GM19397 (cell line): ENCODE measurements at regions not wholly inside any gene's neighbourhood (a gene's known extent, or its start where the extent isn't known, plus 50 kb on each side); places are given as distances from the start of the nearest gene placed in this dataset.

ENCODE experiments used
- ATAC-seq: cut with Tn5 transposase; IDR thresholded peaks from one replicate; pipeline ENCODE4 v1.9.1; 2021; ENCODE audit warnings: mild to moderate bottlenecking, moderate library complexity; ENCODE audit not compliant: unreplicated experiment

DNA sequence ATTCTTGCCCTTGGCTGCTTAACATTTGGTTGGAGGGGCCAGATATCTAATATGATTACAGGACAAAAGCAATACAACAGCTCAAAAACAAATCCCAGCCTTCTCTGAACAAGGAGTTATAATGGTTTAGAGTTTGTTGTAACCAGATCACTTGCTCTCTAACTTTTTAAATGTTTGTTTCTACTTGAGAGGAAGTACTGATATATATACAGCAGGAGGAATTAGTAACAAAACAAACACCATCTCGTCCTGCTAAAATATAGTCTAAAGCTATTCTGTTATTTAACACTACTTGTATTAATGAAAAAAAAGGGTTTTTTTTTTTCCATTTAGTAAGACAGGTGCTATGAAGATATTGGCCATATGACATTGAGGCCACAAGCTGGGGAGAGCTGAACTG, 60.9 kb upstream of the TMEM17 start:
- no peak for ATAC-seq

DNA sequence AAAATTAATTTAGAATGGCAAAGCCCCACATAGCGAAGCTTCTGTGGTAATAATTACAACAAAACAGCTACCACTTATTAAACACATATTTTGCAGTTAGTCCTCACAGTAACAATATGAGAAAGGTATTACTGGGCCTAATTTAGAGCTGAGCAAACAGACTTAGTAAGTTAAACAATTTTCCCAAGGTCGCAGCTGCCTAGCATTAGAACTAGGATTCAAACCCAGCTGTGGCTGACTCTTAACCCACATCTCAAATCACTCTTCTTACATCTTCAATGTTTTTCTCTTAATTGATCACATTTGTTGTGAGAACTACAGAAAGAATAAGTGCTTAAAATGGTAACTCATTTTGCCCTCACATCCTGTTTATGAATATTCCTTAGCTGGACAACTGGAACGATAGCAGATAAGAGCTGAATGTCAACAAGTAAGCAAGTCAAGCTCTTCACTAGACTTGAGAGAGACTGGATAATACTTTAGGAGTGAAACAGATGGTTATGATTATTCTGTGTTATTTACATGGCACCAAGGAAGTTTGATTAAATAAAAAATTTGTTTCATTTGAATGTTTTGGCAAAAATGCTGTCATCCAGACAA, 59.4 kb upstream of the TMEM17 start:
- ATAC-seq, result no peak

DNA sequence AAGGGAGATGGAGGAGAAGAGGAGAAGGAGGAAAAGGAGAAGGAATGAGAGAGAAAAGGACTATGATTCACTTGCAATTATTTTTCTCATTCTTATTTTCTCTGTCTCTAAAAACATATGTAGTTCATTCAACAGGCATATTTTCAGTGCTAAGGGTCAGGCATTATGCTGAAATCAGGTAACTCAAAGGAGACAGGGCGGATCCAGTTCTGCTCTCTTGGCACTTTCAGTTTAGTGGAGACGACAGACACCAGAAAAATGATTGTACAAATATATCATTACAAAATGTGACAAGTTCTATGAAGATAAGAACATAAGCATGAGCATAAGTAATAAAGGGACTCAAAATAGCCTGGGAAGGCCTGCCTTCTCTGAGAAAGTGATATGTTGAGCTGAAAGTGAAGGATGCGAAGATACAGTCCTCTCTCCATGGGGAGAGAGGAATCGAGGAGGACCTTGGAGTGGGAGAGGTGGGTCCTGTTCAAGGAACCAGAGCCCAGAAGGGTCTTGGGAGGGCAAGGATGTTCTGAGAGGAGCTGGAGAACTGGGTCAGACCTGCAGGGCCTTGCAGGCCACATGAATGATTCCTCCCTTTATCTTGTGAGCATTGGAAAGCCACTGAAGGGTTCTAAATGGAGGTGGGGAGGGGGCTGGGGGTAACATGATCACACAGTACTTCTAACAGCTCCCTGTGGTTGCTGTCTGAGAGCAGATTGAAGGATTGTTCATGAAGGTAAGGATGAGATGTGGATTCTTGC, 58.6 kb upstream of the TMEM17 start:
- ATAC-seq, result no peak

DNA sequence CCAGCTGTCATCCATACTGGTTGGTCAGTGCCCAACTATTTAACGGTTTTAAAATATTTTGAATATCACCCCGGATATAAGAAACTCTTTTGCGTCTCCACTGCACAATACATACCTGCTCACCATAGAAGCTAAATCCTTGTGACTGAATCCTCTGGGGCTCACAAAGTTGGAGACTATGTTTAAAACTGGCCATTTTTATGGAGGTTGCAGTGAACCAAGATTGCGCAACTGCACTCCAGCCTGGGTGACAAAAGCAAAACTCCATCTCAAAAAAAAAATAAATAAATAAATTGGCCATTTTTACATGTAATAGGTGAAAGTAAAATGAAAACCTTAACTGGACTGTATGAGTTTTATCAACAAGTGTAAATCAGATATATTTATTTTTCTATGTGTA, 55.6 kb upstream of the TMEM17 start:
- ATAC-seq, result no peak

DNA sequence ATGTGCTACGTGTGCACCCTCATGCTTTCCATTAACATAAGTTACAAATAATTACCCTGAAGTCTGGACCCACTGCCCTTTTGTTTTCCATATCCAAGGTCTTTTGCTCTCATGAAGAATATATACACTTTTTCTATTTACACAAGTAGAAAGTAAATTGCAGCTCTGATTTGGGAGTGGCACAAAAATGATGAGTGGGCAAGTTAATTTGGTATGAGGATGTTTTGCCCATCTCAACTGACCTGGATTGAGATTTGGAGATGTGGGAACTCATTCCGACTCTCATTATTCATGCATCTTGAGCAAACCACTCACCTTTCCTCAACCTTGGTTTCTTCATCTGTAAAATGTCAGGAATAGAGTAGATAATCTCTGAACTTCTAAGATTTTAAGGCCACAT, 53.6 kb upstream of the TMEM17 start:
- no peak for ATAC-seq

DNA sequence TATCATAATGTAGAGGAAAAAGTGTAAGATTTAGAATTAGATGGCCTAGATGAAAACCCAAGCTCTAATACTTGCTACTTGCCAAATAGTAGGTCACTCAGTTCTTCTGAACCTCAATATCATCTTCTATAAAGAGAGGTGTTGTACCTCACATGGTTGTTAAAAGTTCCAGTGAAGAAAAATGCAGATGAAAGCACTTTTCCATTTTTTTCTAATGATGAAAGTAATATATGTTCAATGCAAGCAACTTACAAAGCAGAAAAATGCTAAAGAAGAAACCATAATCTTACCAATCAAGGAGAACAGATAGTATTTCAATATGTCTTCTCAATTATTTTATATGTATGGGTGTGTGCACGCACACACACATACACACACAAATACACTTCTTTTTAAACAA, 52.7 kb upstream of the TMEM17 start:
- ATAC-seq, result no peak

DNA sequence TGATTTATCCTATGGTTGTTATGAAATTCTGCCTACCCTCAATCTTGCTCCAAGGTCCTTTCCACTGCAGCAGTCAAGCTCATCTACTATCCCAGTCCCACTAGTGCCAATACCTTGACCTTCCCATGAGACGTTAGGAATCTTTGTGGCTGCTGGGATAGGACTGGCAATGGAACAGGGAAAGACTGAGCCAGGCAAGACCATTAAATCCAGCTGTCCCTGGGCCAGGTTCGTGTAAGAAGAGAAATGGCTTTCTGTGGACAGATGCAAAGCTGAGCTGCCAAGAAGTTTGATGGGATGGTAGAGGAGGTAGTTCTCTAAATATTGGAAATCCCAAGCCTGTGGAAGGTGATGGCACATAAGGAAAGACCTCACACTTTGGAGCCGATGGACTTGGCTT, 50.1 kb upstream of the TMEM17 start:
- ATAC-seq, result no peak
